ENCODE measurements at regions not wholly inside any gene's neighbourhood (a gene's known extent, or its start where the extent isn't known, plus 50 kb on each side); places are given as distances from the start of the nearest gene placed in this dataset.

DNA sequence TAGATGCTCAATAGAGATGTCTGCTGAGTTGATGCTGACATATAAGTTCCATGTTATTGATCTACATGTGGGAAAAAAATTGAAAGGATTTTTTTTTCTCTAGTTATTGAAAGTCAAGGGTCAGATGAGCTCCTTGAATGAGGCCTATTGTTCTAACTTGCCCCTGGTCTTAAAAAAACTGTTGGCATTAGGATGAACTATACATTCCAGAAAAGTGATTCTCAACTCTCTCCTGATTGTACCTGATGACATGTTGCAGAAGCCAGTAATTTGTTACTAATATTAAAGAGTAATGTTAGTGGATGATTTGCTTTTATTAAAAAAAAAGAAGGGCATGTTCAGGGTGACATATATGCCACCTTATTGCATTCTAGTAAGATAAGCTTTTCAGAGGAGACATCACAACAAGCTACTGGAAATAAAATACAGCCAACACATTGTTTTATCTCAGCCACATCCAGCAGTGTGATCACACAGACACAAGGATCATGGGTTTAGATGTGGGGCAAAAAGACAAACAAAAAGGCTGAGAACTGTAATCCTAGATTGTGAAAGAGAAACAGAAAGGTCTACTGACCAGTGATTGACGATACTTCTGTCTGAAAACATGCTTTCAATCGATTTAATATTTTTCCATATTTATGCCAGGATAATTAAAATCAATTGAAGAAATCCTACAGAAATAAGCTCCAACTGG lies 1314.1 kb upstream of the C9orf72 start:
- no peak for DNase-seq

DNA sequence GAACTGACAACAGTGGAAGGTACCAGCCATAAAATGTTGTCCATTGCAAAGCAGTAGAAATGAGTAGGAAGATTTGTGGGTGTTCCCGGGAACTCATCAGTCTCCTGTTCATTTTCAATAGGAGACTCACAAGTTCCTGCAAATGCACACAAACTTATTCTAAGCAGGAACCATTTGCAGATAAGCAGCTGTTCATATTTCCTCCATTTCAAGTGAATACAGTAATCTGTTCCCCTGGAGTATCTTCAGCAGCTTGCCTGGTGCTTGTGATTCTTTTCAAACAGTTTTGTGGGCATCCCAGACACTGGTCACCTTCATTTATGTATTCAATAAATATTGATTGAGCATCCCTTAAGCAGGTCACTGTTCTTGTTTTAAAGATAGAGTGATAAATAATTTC lies 1315.5 kb upstream of the C9orf72 start:
- DNase-seq, result no peak

DNA sequence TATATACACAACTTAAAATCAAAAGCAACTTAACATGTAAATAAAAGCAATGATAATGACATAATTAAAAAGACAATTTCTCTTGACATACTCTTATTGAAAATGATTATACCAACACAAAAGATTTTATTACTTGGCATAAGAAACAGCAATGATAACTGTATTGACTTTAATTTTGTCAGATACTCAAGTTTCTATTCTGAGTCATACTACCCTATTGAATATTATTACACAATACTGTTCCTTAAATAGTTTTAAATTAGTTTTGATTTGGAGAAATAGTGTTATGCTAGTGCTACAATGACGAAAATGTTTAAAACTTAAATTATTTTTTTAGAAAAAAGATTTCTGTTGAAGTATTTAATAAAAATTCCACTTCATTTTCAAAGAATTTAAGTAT lies 1319.3 kb upstream of the C9orf72 start:
- no peak for DNase-seq

DNA sequence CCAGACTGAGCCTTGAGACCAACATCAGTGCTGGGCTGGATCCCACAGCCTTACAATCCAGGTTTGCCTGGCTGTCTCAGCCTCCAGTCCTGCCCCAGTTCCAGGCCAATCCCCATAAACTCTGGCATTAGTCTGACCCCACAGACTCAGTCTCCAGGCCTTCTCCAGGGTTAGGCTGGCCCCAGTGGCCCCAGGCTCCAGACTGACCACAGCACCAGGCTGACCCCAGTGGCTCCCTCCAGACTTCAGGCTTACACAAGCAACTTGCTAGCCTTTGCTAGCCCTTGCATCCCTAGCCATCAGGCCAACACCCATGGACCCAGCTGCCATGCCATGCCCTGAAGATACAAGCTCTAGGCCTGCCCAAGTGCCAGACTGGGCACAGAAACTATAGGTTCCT lies 1326.0 kb upstream of the C9orf72 start:
- DNase-seq, result no peak

DNA sequence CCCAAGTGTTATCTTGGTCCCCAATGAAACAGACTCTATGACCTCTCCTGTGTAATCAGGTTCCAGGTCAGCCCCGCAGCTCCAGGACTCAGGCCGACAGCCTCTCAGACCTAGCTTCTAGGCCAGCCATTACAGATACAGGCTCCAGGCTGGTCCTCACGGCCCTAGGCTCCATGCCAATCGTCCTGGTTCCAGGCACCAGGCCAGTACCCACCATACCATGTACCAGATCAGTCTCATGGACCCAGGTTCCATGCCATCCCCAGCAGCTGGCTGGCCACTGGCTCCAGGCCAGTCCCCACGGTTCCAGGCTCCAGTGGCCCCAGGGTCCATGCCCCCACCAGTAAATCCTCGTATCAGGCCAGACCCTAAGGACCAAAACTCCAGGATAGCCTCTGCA lies 1326.6 kb upstream of the C9orf72 start:
- no peak for DNase-seq

DNA sequence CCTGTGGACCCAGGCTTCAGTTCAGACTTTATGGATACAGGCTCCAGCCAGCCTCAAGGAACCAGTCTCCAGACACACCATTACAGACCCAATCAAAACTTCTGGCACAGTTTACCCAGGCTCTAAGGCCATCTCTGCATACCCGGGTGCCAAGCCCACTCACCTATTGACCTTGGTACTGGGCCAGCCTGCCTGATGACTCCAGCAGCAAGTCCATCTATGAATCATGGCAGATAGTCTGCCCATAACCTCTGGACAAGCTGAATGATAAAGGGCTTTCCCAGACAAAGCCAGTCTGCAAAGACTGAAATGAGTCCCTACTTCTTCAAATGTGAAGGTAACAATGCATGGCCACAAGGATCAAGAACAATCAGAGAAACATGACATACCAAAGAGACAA lies 1327.1 kb upstream of the C9orf72 start:
- DNase-seq, result no peak

DNA sequence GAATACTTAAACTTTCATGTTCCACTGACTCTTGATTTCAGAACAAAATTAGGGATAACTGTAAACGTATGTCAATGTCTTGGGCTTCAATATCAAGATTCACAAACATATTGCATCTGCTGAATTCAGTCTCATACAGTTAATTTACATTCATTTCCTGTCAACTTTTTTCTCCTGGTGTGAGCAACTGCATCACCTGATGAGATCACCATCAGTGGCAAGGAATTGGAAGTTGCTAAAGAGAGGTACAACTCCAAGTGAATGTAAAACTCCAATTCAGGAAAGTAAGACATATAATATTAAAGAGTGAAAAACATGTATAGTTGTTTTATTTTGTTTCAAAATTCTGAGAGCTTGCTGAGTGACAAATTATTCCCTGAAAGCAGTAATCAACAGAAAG lies 1336.2 kb upstream of the C9orf72 start:
- no peak for DNase-seq

DNA sequence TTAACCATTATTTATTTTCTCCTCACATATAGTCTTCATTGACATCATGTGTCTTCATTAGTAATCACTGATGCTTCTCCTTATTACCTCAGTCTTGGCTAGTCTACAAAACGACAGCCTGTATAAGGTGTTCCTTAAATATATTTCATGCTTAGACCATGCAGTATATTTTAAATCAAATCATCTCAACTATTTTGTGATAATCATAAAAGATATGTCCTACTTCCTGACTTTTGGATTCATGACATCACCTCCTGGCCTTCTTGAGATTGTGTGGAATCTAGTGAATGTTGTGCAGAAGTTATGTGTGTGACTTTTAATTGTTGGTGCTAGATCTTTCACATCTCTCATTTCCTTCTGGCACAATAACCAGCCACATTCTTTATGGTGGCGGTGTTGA lies 1339.3 kb upstream of the C9orf72 start:
- DNase-seq, result no peak

DNA sequence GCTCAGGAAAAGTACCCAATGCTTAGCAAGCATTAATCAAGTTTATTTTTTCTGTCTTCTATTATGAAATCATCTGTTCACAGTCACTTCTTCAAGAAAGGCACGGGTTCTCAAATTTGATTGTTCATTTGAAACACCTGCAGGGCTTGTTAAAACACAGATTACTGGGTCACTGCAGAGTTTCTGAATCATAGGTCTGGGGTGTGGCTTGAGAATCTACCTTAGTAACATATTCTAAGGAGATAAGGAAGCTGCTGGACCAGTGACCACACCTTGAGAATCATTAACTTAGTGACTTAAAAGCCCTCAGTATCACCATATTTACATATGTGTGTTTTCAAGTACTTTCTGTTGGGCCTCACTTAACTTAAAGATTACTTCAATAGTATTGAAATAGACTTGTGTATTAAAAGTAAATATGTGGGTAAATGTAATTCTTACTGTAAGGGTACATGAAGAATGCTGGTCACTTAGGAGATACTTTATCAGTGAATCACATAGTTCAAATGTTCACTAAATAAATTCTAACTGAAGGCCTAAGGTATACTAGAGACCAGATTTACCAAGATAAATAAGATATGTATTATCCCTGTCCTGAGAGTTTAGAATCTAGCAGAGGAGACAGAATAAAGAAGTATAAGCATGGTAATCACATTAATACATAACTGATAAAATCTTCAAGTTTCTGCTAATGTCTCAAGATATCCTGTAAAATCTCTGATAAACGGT lies 1342.1 kb upstream of the C9orf72 start:
- no peak for DNase-seq

DNA sequence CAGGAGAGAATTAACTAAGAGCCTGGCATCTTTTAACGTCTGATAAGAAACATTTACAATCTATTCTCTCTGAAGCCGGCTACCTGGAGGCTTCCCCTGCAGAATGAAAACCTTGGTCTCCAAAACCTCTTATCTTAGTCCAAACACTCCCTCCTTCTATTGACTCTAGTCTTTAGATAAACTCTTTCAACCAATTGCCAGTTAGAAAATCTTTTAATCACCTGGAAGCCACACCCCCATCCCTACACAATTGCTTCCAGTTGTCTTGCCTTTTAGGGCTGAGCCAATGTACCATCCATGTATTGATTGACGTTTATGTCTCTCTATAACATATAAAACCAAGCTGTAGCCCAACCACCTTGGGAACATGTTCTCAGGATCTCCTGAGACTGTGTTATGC lies 1343.1 kb upstream of the C9orf72 start:
- no peak for DNase-seq

DNA sequence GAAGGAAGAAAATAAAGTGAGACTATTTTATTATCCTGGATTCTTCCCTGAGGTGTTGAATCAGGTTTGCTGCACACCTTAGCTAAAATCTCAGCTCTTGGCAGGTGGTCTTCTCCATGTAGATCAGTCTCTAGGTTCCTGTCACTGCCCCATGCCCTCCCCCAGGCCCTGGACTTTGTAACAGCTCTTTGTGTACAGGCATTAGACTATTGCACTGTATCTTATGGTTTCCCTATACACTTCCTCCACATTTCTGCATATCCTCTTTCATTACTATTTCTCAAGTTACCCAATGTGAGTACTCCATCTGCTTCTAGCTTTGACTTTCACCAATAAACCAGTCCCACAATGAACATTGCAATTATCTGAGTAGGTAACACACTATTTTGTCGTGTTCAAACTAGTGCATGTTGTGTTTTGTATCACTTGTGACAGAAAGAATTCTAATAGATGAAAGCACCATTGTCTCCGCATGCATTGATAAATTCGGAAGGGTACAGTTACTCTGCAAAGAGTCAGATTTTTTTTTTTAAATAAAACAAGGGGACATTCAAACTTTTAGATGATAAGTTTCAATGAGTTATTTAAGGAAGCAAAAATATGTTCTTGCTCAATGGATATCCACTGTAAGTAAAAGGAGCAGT lies 1348.7 kb upstream of the C9orf72 start:
- no peak for DNase-seq

DNA sequence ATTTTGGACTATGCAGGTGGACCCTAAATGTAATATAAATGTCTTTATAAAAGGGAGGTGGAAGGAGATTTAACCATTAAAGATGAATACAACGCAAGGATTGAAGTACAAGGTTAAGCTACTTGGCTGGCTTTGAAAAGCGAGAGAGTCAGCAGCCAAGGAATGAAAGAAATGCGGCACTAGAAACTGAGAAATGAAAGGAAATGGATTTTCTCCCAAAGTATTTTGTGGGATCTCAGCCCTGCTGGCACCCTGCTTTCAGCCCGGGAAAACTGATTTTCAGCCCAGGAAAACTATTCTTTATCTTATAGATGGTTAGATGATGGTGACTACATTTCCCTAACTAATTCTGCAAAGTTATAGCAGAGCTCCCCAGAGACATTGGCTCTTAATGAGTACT lies 1349.6 kb upstream of the C9orf72 start:
- DNase-seq, result no peak

DNA sequence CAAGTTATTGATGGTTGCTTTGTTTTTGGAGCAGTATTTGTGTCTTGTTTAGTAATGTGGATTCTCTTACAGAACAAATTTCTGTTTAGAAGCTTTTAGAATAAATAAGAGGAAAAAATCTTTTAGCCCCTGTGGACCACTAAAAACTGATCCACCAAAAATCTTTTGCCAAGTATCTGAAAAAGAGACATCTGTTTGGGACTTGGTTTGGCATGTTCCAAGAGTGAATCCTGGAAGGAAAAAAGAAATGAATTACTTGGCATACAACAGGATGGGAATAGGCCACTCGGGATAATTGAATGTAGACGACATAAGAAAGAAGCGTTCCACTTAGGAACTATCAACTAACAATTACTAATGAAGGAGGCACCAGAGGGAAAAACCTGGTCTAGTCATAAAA lies 1350.1 kb upstream of the C9orf72 start:
- no peak for DNase-seq

DNA sequence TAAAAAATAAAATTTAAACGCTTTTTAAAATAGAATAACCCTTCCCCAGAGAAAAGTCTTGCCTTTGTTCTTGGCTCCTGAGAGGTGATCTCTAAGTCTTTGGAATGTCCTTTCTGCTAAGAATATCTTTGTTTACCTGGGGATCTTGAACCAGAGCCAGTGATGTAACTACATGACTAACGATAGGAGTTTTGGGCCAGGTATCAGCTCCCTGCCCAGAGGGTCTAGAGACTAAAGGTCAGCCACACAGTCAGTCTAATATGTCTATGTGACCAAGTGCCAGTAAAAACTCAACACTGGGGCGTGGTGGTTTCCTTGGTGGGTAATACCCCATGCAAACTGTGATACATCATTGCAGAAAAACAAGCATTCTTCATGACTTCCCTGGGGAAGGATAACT lies 1351.9 kb upstream of the C9orf72 start:
- no peak for DNase-seq

DNA sequence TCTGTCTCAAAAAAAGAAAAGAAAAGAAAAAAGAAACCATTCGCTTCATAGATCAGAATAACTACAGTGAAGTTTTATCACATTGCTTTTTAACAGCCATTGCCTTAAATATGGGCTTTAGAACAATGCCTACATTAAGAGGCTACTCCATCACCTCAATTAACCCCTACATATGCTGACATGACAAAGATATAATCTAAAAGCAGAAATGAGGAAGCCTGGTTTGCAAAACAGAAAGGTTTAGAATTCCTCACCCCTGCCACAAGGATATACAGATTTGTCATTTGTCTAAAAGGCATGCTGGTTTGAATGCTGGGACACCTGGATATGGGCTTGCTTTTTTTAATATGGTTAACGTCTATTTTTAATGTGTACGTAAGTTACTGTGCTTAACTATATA lies 1353.0 kb upstream of the C9orf72 start:
- no peak for DNase-seq

DNA sequence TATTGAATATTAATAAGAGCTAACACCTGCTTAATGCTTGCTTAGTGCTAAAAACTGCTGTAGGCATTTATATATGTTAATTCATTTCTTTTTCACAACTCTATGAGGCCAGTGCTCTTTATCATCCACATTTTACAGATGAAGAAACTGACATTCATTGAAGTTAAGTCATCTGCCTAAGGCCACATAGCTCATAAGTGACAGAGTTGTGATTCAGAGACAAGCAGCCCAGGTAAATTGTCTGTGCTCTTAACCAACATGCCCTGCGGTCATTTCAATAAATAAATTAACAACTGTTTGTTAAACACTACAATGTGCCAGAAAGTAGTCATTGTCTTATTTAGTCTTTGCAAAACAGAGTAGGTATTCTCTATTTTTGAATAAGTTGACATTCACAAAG lies 1354.4 kb upstream of the C9orf72 start:
- DNase-seq, result no peak

DNA sequence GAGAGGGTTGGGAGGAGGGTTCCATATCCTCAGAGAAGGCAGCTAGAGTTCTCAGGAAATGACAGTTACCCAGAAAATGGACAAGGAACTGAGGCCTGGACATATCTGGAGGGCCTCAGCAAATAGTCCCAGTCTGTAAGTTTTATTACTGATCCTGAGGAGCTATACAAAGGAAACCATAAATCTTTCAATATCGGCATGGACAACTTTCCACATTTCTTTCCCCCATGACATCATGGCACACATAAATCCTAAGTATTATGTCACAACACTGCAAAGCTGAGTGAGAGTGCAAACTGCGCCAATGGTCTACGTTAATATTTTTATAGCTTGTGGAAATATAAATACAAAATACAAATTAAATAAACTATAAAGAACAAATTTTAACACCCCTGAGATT lies 1356.2 kb upstream of the C9orf72 start:
- DNase-seq, result no peak

DNA sequence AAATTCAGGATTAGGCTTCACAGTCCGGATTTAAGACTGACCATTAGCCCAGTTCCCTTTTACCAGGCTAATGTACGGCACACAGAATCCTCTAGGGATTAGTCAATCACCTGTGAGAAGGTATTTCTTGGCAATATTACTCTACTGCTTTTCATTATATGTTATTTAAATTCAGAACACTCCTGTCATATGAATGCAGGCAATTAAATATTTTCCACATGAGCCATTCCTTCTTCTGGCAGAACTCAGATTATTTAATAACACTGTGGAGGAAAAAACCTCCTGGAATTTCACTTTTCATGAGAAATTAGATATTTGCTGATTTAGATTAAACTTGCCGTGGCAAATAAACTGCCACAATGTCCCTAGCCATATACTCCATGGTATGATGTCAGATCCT lies 1357.5 kb upstream of the C9orf72 start:
- DNase-seq, result no peak

DNA sequence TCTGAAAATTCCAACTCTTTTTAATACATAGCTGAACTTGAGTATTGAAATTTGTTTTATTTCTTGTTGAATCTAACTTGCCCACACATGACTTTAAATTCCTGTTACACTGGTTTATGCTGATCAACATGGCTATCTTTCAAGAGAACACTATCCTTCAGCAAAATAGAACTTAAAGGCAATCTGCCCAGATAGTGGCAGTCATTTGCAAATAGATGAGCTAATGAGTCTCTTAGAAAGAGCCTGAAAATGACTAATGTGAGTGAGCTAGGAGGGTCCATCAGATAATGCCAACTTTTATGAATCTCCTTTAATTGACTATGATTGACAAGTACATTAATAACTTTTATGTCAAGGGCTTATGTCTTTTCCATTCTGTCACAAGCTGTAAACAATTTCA lies 1360.8 kb upstream of the C9orf72 start:
- no peak for DNase-seq

DNA sequence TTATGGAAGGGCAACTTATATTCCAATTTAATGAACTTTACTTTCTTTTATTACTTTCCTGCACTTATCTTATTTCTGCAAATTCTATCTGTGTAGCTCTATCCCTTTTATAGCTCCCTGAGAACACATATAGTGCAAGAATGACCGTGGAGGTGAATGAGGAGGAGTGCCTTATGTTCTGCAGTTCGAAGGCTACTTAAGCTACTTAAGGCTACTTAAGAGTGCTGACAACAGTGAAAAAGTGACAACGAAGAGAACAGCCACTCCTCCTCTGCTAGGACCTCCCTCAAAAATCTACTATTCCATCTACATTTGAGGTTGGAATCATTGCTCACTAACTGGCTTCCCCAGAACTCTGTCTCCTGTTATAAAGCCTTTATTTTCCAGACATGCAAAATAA lies 1365.7 kb upstream of the C9orf72 start:
- no peak for DNase-seq

DNA sequence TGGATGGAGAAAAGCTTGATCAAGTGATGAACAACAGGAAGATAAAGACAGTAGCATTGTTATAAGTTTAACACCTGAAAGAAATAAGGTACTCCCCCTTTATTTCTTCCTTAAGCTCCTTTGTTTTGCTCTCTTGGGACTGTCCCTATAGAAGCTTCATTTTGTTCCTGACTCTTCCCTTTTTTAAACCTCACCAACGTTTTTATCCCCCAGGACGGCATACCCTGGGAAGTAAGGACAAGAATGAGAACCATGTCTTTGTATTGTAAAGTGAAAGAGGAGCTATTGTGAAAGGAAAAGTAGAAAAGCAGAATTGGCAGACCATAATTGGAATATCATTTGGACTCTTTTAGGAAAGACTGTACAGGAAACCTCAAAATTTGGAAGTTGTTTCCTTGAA lies 1368.6 kb upstream of the C9orf72 start:
- no peak for DNase-seq

DNA sequence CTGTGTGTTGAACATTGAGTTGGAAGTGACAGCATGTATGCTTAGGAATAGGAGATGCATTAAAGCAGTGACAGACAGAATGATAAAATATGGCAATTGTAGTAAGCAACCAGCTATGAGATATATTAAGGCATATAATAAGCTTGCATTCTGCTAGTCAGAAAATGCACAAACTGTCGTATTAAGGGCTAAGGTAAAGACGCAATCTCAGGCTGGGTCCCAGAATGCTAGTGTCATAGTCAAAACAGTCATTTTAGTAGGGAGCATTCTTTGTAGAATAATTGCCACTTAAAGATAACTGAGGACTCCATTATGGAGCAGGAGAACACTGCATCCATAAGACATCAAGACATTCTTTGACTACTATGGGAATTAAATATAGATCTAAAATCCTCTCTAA lies 1369.7 kb upstream of the C9orf72 start:
- no peak for DNase-seq

DNA sequence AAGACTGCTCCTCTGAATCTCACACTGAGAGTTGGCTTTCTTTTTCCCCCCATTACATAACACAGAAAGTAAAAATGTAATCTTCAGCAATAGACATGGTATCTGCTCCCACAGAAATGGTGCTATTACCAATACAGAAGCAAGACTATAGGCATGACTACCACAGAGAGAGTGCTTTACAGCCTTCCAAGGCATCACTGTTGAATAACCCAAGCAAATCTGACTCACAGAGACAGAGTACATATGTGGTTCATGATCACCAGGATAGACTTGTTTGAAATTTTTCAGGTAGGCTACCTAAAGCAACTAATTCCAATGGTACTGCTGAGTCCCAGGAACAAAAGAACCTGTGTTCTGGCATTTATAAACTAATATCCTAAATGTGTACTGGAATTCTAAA lies 1373.4 kb upstream of the C9orf72 start:
- DNase-seq, result no peak

DNA sequence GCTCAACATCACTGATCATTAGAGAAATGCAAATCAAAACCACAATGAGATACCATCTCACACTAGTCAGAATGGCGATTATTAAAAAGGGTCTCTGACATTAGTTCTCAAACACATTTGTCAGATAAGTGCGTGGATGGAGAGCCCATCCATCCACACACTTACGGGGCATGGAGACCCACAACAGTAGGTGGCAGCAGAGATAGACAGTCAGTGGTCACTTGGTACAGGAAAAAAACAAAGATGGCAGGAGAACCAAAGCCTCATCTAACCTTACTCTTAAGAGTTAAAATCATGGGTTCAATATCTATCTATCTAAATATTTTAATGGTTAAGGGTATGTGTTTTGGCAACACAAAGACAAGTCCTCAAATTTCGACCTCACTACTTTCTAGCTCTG lies 1378.7 kb upstream of the C9orf72 start:
- DNase-seq, result no peak

Data from SIG-M5 (cell line).